Stimulated activated CD8-positive, alpha-beta memory T cell treated with anti-CD3 and anti-CD28 coated beads, Interleukin-2, amount 100 ng/mL, for 1 hour (primary cell): ENCODE measurements at regions not wholly inside any gene's neighbourhood (a gene's known extent, or its start where the extent isn't known, plus 50 kb on each side); places are given as distances from the start of the nearest gene placed in this dataset.

ENCODE experiments used
- DNase-seq, 2 donors: peaks; one replicate each; pipeline ENCODE4 v3.0.0-alpha.2; 2020; ENCODE audit warnings: low read depth in 2 of 2

- DNase-seq: no peak
Measured at GRCh38 chr12:102534899-102535298, 54.5 kb upstream of the IGF1 start.

- DNase-seq: no peak
Measured at GRCh38 chr12:102533483-102534215, 53.3 kb upstream of the IGF1 start.
